ENCODE measurements at regions not wholly inside any gene's neighbourhood (a gene's known extent, or its start where the extent isn't known, plus 50 kb on each side); places are given as distances from the start of the nearest gene placed in this dataset.

DNA sequence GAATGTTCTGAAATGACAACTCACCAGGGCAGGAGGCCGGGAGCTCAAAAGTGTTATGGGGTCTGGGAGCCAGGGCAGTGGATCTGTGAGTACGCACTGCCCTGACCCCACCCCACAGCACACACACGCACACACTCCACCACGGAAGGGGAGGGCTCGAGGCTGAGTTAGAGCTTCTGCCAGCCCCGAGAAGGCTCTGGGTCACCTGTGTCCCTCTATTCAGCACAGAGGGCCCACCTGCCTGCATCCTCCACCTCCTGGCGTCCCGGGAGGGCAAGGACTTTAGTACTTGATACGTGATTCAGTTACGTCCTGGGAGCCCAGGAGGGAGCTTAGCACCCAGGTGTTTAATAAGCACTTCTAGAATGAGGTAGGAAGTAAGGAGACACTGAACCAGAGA lies 190.0 kb upstream of the GPR12 start:
- TF ChIP-seq, protein P1, sequence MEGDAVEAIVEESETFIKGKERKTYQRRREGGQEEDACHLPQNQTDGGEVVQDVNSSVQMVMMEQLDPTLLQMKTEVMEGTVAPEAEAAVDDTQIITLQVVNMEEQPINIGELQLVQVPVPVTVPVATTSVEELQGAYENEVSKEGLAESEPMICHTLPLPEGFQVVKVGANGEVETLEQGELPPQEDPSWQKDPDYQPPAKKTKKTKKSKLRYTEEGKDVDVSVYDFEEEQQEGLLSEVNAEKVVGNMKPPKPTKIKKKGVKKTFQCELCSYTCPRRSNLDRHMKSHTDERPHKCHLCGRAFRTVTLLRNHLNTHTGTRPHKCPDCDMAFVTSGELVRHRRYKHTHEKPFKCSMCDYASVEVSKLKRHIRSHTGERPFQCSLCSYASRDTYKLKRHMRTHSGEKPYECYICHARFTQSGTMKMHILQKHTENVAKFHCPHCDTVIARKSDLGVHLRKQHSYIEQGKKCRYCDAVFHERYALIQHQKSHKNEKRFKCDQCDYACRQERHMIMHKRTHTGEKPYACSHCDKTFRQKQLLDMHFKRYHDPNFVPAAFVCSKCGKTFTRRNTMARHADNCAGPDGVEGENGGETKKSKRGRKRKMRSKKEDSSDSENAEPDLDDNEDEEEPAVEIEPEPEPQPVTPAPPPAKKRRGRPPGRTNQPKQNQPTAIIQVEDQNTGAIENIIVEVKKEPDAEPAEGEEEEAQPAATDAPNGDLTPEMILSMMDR (IDR thresholded peaks at IDR 0.05) = no peak
- TF ChIP-seq POLR2A (IDR thresholded peaks at IDR 0.05) = no peak

All from adrenal gland (tissue), 5 donors.